Adrenal gland (tissue), 9 donors: ENCODE measurements at regions not wholly inside any gene's neighbourhood (a gene's known extent, or its start where the extent isn't known, plus 50 kb on each side); places are given as distances from the start of the nearest gene placed in this dataset.

Experiments used
- DNase-seq, 7 donors: peaks; one replicate each; pipeline ENCODE4 v3.0.0-alpha.2; 2019 to 2020
- H3K27ac ChIP-seq, 5 donors: fragments of 200-600 bp; sonication (generic) in 4 of 5; 1 replicate in 3 of 5; 2 replicates in 2 of 5; pipeline versions ENCODE4 v1.5.1 to v1.8.0; 2016 to 2020; ENCODE audit warnings: mild to moderate bottlenecking in 1 of 5
- H3K27me3 ChIP-seq: fragments of 200-600 bp; 2 replicates; pipeline ENCODE4 v1.8.0; 2021
- H3K36me3 ChIP-seq, 2 donors: fragments of 200-600 bp; replicated peaks in 1 of 2; 1 replicate in 1 of 2; 2 replicates in 1 of 2; pipeline versions ENCODE4 v1.5.1 to v1.8.0; 2018 to 2022
- H3K4me1 ChIP-seq, 2 donors: fragments of 200-600 bp; replicated peaks in 1 of 2; 1 replicate in 1 of 2; 2 replicates in 1 of 2; pipeline versions ENCODE4 v1.5.1 to v1.8.0; 2018 to 2021
- H3K4me3 ChIP-seq, 4 donors: fragments of 200-600 bp; sonication (generic) in 3 of 4; one replicate each; pipeline ENCODE4 v1.5.1; 2016 to 2018
- H3K9me3 ChIP-seq, 3 donors: fragments of 200-600 bp; sonication (generic) in 1 of 3; replicated peaks in 1 of 3; 1 replicate in 2 of 3; 2 replicates in 1 of 3; pipeline versions ENCODE4 v1.5.1 to v1.8.0; 2016 to 2021
- POLR2A ChIP-seq, 2 donors: fragments of 450-650 bp; IDR thresholded peaks; one replicate each; pipeline ENCODE4 v1.6.1; 2017; ENCODE audit warnings: antibody characterized with exemption in 2 of 2, mild to moderate bottlenecking in 2 of 2, moderate library complexity in 1 of 2
- whole genome bisulfite sequencing, 4 donors: extraction: QIAGEN DNeasy Blood & Tissue Kit in 2 of 4; methylation state at CpG; one replicate each; pipeline versions ENCODE4 v1.1.5 to v1.1.7; 2013 to 2017; 5-methylcytosine and 5-hydroxymethylcytosine counted together
- intact Hi-C, 2 donors: fragments of 100-400 bp; cut with DNase I; formaldehyde crosslinking; loops; one replicate each; pipeline versions ENCODE4 v1.14.1 to v1.15.0; 2022 to 2023
- TF ChIP-seq, protein P1 (sequence below), 6 experiments: fragments of 450-650 bp in 4 of 6; fragments of 200-600 bp in 2 of 6; sonication (generic) in 1 of 6; IDR thresholded peaks; 1 replicate in 5 of 6; 2 replicates in 1 of 6; pipeline versions ENCODE4 v1.5.1 to v1.8.0; 2016 to 2021; ENCODE audit warnings: antibody characterized with exemption in 6 of 6, mild to moderate bottlenecking in 2 of 6, moderate library complexity in 1 of 6
- donor health status: healthy with polysubstance abuse.
- donor health status: Bipolar disorder and iron deficiency.
- donor health status: DM: yes; HTN: yes; CAD: no.
- donor health status: DM: no; HTN: no; CAD: no.
- donor health status: DM: no; HTN: no; CAD: no.

DNA sequence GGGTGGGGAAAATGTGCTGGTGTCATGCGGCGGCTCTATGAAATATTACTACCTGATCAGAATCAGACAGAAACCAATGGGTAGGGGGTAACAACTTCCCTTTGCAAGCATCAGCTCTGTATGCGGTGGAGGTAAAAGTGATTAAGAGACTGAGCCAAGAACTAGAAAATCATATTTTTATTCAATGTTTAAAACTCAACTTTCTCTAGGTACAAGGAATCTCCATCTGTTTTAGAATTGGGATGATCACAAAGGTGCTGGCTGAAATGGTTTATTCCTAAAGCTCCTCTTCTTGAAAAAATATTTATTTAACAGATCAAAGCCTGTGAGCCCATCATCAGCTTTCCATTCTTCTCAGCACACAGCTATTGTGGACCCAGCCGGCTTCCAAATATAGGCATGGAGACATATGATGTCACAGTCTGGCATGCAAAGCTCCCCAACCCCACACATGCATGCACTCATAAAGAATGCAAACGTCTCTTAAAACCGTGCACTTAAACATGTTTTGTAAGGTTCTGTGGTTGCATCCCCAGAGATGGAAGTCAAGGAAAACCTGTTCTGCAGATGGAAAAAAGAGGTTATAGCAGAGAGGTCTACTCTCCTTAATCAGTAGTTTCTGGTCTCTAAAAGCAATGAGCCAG, 126.0 kb downstream of the SKIDA1 start:
- Histone ChIP-seq H3K4me3 (no peak overlapping the region), H3K27ac (no peak overlapping the region), H3K27me3 (no peaks in the 10 kb centered on the region), H3K36me3 (no peaks in the 10 kb centered on the region), H3K9me3 (no peaks in the 10 kb centered on the region), H3K4me1 (no peaks in the 10 kb centered on the region)
- intact Hi-C loops, result no loop called here
- 58 to 65% (median 60%) methylated on average over 6 of the region's 6 CpGs for WGBS, 4 donors
- DNase-seq, result no peak
- TF ChIP-seq, protein P1, sequence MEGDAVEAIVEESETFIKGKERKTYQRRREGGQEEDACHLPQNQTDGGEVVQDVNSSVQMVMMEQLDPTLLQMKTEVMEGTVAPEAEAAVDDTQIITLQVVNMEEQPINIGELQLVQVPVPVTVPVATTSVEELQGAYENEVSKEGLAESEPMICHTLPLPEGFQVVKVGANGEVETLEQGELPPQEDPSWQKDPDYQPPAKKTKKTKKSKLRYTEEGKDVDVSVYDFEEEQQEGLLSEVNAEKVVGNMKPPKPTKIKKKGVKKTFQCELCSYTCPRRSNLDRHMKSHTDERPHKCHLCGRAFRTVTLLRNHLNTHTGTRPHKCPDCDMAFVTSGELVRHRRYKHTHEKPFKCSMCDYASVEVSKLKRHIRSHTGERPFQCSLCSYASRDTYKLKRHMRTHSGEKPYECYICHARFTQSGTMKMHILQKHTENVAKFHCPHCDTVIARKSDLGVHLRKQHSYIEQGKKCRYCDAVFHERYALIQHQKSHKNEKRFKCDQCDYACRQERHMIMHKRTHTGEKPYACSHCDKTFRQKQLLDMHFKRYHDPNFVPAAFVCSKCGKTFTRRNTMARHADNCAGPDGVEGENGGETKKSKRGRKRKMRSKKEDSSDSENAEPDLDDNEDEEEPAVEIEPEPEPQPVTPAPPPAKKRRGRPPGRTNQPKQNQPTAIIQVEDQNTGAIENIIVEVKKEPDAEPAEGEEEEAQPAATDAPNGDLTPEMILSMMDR (IDR thresholded peaks at IDR 0.05), result no peak
- TF ChIP-seq POLR2A (IDR thresholded peaks at IDR 0.05), result no peak

DNA sequence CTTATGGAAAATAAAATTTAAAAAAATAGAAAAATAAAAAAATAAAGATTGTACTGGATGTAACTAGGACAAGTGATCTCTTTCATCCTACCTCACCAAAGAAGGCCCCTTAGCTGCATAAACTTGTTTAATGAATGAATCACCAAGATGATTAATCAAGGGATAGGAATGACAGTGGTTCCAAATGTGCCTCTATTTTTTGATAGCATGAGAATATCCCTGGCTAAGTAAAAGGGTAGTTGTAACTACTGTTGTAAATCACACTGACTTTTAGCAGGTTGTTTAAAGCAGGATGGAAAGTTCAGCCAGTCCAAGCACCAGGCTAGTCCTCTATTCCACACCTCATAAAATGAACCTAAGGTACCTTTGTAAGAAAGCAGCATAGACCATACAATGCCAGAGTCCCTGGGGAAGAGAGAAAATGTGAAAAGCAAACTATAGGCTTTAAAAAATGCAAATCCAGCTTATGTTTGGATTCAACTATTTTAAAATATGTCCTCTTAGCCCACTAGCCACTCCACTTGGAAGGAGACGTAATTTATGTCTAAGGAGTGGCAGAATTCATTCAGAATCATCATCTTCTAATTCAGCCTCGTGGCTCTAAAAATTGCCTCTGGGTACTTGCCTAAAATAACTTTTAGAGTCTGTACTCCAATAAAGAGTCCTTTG, 126.8 kb downstream of the SKIDA1 start:
- Histone ChIP-seq H3K4me3 (no peak overlapping the region), H3K27me3 (no peaks in the 10 kb centered on the region), H3K27ac (no peak overlapping the region), H3K36me3 (no peaks in the 10 kb centered on the region), H3K4me1 (no peaks in the 10 kb centered on the region), H3K9me3 (no peaks in the 10 kb centered on the region)
- intact Hi-C loops, result no loop called here
- no peak for DNase-seq
- 52 to 85% (median 52%) methylated on average over 2 of the region's 2 CpGs for WGBS, 4 donors
- TF ChIP-seq, protein P1 (IDR thresholded peaks at IDR 0.05), result no peak
- no peak for TF ChIP-seq POLR2A (IDR thresholded peaks at IDR 0.05)

DNA sequence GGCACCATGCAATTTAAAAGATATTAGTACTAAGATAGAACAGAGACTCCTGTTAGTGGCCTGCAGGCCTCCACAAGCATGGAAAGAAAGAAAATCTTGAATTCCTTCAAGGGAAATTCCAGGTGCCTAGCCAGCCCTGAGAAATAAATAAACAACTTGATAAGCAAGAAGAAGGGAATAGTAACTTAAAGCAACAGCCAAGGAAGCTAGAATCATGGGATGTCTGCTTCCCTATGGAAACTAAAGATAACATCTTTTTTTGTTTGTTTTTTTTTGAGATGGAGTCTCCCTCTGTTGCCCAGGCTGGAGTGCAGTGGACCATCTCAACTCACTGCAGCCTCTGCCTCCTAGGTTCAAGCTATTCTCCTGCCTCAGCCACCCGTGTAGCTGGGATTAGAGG, 128.6 kb downstream of the SKIDA1 start:
- no peak for TF ChIP-seq POLR2A (IDR thresholded peaks at IDR 0.05)
- TF ChIP-seq, protein P1 (IDR thresholded peaks at IDR 0.05), result no peak
- H3K9me3 ChIP-seq, result no peaks in the 10 kb centered on the region
- no peak for DNase-seq
- intact Hi-C loops, result no loop called here
- no peak overlapping the region for H3K27ac ChIP-seq
- H3K36me3 ChIP-seq, result no peaks in the 10 kb centered on the region
- no peaks in the 10 kb centered on the region for H3K4me1 ChIP-seq
- no peaks in the 10 kb centered on the region for H3K27me3 ChIP-seq
- 67 to 92% (median 78%) methylated on average over 1 of the region's 1 CpG for WGBS, 4 donors
- no peak overlapping the region for H3K4me3 ChIP-seq

DNA sequence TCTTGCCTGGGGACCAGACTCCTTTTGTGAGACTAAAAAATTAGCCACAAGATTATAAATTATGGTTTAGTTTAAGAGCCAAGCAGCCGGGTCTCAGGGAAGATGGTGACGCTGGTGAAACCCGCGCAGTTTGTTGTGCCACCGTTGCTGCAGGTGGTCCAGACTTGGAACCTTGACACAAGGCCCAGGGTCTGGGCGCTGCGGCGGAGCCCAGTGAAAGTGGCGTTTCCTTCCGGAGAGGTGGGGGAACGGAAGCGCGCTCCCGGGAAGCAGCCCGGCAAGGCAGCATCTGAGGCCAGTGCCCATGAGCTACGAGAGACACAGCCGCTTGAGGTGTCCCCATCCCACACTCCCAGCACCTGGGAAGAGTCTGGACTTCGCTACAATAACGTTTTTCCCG, 131.6 kb downstream of the SKIDA1 start:
- Histone ChIP-seq H3K4me3 (no peak overlapping the region), H3K9me3 (no peaks in the 10 kb centered on the region), H3K27ac (no peak overlapping the region), H3K4me1 (no peaks in the 10 kb centered on the region), H3K36me3 (no peaks in the 10 kb centered on the region), H3K27me3 (no peaks in the 10 kb centered on the region)
- DNase-seq, result no peak
- intact Hi-C loops, result no loop called here
- TF ChIP-seq, protein P1 (IDR thresholded peaks at IDR 0.05), result no peak
- TF ChIP-seq POLR2A (IDR thresholded peaks at IDR 0.05), result no peak
- WGBS, 4 donors, result 90 to 95% (median 91%) methylated on average over 20 of the region's 20 CpGs
